ENCODE measurements at regions not wholly inside any gene's neighbourhood (a gene's known extent, or its start where the extent isn't known, plus 50 kb on each side); places are given as distances from the start of the nearest gene placed in this dataset.

DNA sequence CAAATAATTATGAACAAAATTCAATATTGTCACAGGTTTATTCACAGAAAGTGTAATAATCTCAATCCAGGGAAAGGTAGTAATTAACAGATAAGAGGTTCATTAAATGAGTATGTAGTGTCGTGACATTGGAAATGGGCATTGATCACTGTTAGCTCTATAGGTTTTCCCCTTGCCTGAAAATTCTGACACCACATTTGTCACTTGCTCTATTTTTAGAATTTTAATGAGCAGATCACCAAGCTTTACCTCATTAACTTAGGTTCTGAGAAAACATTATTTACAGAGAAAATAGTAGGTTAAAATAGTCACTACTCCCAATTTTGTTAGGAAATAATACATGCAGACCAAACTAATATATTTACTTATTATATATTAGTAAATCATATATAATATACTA lies 344.0 kb downstream of the DSC3 start:
- H3K4me3 ChIP-seq (ENCODE audit: low read depth in 1 of 2, low read length in 2 of 2), result no peak overlapping the region
- H3K9me3 ChIP-seq (ENCODE audit: insufficient read depth, low read length, severe bottlenecking), result no peaks in the 10 kb centered on the region
- no peak overlapping the region for H3K9ac ChIP-seq (ENCODE audit: low read depth, low read length)
- TF ChIP-seq, protein P1, sequence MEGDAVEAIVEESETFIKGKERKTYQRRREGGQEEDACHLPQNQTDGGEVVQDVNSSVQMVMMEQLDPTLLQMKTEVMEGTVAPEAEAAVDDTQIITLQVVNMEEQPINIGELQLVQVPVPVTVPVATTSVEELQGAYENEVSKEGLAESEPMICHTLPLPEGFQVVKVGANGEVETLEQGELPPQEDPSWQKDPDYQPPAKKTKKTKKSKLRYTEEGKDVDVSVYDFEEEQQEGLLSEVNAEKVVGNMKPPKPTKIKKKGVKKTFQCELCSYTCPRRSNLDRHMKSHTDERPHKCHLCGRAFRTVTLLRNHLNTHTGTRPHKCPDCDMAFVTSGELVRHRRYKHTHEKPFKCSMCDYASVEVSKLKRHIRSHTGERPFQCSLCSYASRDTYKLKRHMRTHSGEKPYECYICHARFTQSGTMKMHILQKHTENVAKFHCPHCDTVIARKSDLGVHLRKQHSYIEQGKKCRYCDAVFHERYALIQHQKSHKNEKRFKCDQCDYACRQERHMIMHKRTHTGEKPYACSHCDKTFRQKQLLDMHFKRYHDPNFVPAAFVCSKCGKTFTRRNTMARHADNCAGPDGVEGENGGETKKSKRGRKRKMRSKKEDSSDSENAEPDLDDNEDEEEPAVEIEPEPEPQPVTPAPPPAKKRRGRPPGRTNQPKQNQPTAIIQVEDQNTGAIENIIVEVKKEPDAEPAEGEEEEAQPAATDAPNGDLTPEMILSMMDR (IDR thresholded peaks at IDR 0.05; ENCODE audit: borderline replicate concordance, extremely low read depth, low read length, poor library complexity, severe bottlenecking), result no peak
- no peak for TF ChIP-seq EZH2 (IDR thresholded peaks at IDR 0.05; ENCODE audit: borderline replicate concordance, low read depth, low read length, severe bottlenecking)
- H4K20me1 ChIP-seq (ENCODE audit: insufficient read depth, low read length), result no peaks in the 10 kb centered on the region
- no peaks in the 10 kb centered on the region for H3K27me3 ChIP-seq (ENCODE audit: insufficient read depth, low read length, poor library complexity)
- DNase-seq, result no peak
- no peak overlapping the region for H3K27ac ChIP-seq (ENCODE audit: low read length)
- no peaks in the 10 kb centered on the region for H3K4me1 ChIP-seq (ENCODE audit: insufficient read depth, low read length)
- no peak for ATAC-seq (ENCODE audit: insufficient read depth, low read depth)
- no peaks in the 10 kb centered on the region for H3K79me2 ChIP-seq (ENCODE audit: insufficient read depth, low read length)
- no peak overlapping the region for H3K4me2 ChIP-seq (ENCODE audit: insufficient read depth, low read length)
- H2AFZ ChIP-seq (ENCODE audit: low read depth, low read length), result no peak overlapping the region
- no peaks in the 10 kb centered on the region for H3K36me3 ChIP-seq (ENCODE audit: insufficient read depth, low read length)

- Histone ChIP-seq H2AFZ (ENCODE audit: low read depth, low read length) (no peak overlapping the region), H3K9ac (ENCODE audit: low read depth, low read length) (no peak overlapping the region), H3K9me3 (ENCODE audit: insufficient read depth, low read length, severe bottlenecking) (no peaks in the 10 kb centered on the region), H4K20me1 (ENCODE audit: insufficient read depth, low read length) (no peaks in the 10 kb centered on the region), H3K4me3 (ENCODE audit: low read depth in 1 of 2, low read length in 2 of 2) (no peak overlapping the region), H3K36me3 (ENCODE audit: insufficient read depth, low read length) (no peaks in the 10 kb centered on the region), H3K4me1 (ENCODE audit: insufficient read depth, low read length) (no peaks in the 10 kb centered on the region), H3K4me2 (ENCODE audit: insufficient read depth, low read length) (no peak overlapping the region), H3K79me2 (ENCODE audit: insufficient read depth, low read length) (no peaks in the 10 kb centered on the region), H3K27ac (ENCODE audit: low read length) (no peak overlapping the region), H3K27me3 (ENCODE audit: insufficient read depth, low read length, poor library complexity) (no peaks in the 10 kb centered on the region)
- DNase-seq (no peak), ATAC-seq (ENCODE audit: insufficient read depth, low read depth) (no peak)
- TF ChIP-seq EZH2 (IDR thresholded peaks at IDR 0.05; ENCODE audit: borderline replicate concordance, low read depth, low read length, severe bottlenecking), result no peak
Observed at GRCh38 chr18:30696201-30696600, 346.3 kb downstream of the DSC3 start.

- Histone ChIP-seq H3K4me3 (ENCODE audit: low read depth in 1 of 2, low read length in 2 of 2) (no peak overlapping the region), H3K9me3 (ENCODE audit: insufficient read depth, low read length, severe bottlenecking) (no peaks in the 10 kb centered on the region), H3K36me3 (ENCODE audit: insufficient read depth, low read length) (no peaks in the 10 kb centered on the region), H3K79me2 (ENCODE audit: insufficient read depth, low read length) (no peaks in the 10 kb centered on the region), H3K4me1 (ENCODE audit: insufficient read depth, low read length) (no peaks in the 10 kb centered on the region), H3K9ac (ENCODE audit: low read depth, low read length) (no peak overlapping the region), H4K20me1 (ENCODE audit: insufficient read depth, low read length) (no peaks in the 10 kb centered on the region), H3K27me3 (ENCODE audit: insufficient read depth, low read length, poor library complexity) (no peaks in the 10 kb centered on the region), H3K27ac (ENCODE audit: low read length) (no peak overlapping the region), H2AFZ (ENCODE audit: low read depth, low read length) (no peak overlapping the region), H3K4me2 (ENCODE audit: insufficient read depth, low read length) (no peak overlapping the region)
- no peak for ATAC-seq (ENCODE audit: insufficient read depth, low read depth)
- no peak for TF ChIP-seq EZH2 (IDR thresholded peaks at IDR 0.05; ENCODE audit: borderline replicate concordance, low read depth, low read length, severe bottlenecking)
- TF ChIP-seq, protein P1 (IDR thresholded peaks at IDR 0.05; ENCODE audit: borderline replicate concordance, extremely low read depth, low read length, poor library complexity, severe bottlenecking), result no peak
- no peak for DNase-seq
Observed at GRCh38 chr18:30694773-30695172, 347.8 kb downstream of the DSC3 start.

- H3K36me3 ChIP-seq (ENCODE audit: insufficient read depth, low read length), result no peaks in the 10 kb centered on the region
- H2AFZ ChIP-seq (ENCODE audit: low read depth, low read length), result no peak overlapping the region
- no peak overlapping the region for H3K9ac ChIP-seq (ENCODE audit: low read depth, low read length)
- no peak overlapping the region for H3K4me3 ChIP-seq (ENCODE audit: low read depth in 1 of 2, low read length in 2 of 2)
- H3K4me2 ChIP-seq (ENCODE audit: insufficient read depth, low read length), result no peak overlapping the region
- no peaks in the 10 kb centered on the region for H3K9me3 ChIP-seq (ENCODE audit: insufficient read depth, low read length, severe bottlenecking)
- H3K4me1 ChIP-seq (ENCODE audit: insufficient read depth, low read length), result no peaks in the 10 kb centered on the region
- DNase-seq (no peak), ATAC-seq (ENCODE audit: insufficient read depth, low read depth) (no peak)
- TF ChIP-seq, protein P1 (IDR thresholded peaks at IDR 0.05; ENCODE audit: borderline replicate concordance, extremely low read depth, low read length, poor library complexity, severe bottlenecking), result no peak
- no peak for TF ChIP-seq EZH2 (IDR thresholded peaks at IDR 0.05; ENCODE audit: borderline replicate concordance, low read depth, low read length, severe bottlenecking)
- no peak overlapping the region for H3K27ac ChIP-seq (ENCODE audit: low read length)
- no peaks in the 10 kb centered on the region for H3K79me2 ChIP-seq (ENCODE audit: insufficient read depth, low read length)
- no peaks in the 10 kb centered on the region for H4K20me1 ChIP-seq (ENCODE audit: insufficient read depth, low read length)
- no peaks in the 10 kb centered on the region for H3K27me3 ChIP-seq (ENCODE audit: insufficient read depth, low read length, poor library complexity)
Observed at GRCh38 chr18:30689216-30689615, 353.3 kb downstream of the DSC3 start.
